Smooth muscle cell (in vitro differentiated cells): ENCODE measurements at regions not wholly inside any gene's neighbourhood (a gene's known extent, or its start where the extent isn't known, plus 50 kb on each side); places are given as distances from the start of the nearest gene placed in this dataset.

Experiments
- DNase-seq: peaks from one replicate; lab custom pipeline; 2025; ENCODE audit not compliant: unreplicated experiment; lab: John Stamatoyannopoulos, UW
- H2AFZ ChIP-seq: fragments of 200-600 bp; sonication (generic); 2 replicates; pipeline ENCODE4 v1.6.0; 2016; ENCODE audit warnings: antibody characterized with exemption, low read depth, mild to moderate bottlenecking
- H3F3A ChIP-seq: fragments of 200-600 bp; sonication (generic); 2 replicates; pipeline ENCODE4 v1.6.0; 2017; ENCODE audit warnings: antibody characterized with exemption, low read depth
- H3K27ac ChIP-seq: fragments of 200-600 bp; sonication (generic); 2 replicates; pipeline ENCODE4 v1.5.1; 2016; ENCODE audit warnings: low read depth, mild to moderate bottlenecking
- H3K27me3 ChIP-seq: fragments of 200-600 bp; sonication (generic); 2 replicates; pipeline ENCODE4 v1.6.1; 2016; ENCODE audit warnings: low read depth, mild to moderate bottlenecking
- H3K36me3 ChIP-seq: fragments of 200-600 bp; sonication (generic); 2 replicates; pipeline ENCODE4 v1.5.1; 2016; ENCODE audit warnings: low read depth
- H3K4me1 ChIP-seq: fragments of 200-600 bp; sonication (generic); 2 replicates; pipeline ENCODE4 v1.5.1; 2016; ENCODE audit warnings: low read depth
- H3K4me2 ChIP-seq: fragments of 200-600 bp; sonication (generic); 2 replicates; pipeline ENCODE4 v1.6.0; 2016; ENCODE audit warnings: mild to moderate bottlenecking
- H3K4me3 ChIP-seq: fragments of 200-600 bp; sonication (generic); 2 replicates; pipeline ENCODE4 v1.5.1; 2016; ENCODE audit warnings: mild to moderate bottlenecking
- H3K79me2 ChIP-seq: fragments of 200-600 bp; sonication (generic); 2 replicates; pipeline ENCODE4 v1.6.0; 2016; ENCODE audit warnings: low read depth, mild to moderate bottlenecking
- H3K9ac ChIP-seq: fragments of 200-600 bp; sonication (generic); 2 replicates; pipeline ENCODE4 v1.6.0; 2016; ENCODE audit warnings: low read depth
- H3K9me3 ChIP-seq: fragments of 200-600 bp; sonication (generic); replicated peaks from 2 replicates; pipeline ENCODE4 v1.5.1; 2016; ENCODE audit warnings: low read depth
- H4K20me1 ChIP-seq: fragments of 200-600 bp; sonication (generic); 2 replicates; pipeline ENCODE4 v1.6.0; 2016; ENCODE audit warnings: low read depth
- WGBS: methylation state at CpG from one replicate; pipeline ENCODE4 v1.1.7; 2016; ENCODE audit warnings: low lambda C conversion rate; 5-methylcytosine and 5-hydroxymethylcytosine counted together
- TF ChIP-seq, protein P1 (sequence below): fragments of 200-600 bp; sonication (generic); IDR thresholded peaks from 2 replicates; pipeline ENCODE4 v1.5.1; 2017; ENCODE audit warnings: borderline replicate concordance, mild to moderate bottlenecking, antibody characterized with exemption; ENCODE audit not compliant: insufficient read depth, poor library complexity, severe bottlenecking

DNA sequence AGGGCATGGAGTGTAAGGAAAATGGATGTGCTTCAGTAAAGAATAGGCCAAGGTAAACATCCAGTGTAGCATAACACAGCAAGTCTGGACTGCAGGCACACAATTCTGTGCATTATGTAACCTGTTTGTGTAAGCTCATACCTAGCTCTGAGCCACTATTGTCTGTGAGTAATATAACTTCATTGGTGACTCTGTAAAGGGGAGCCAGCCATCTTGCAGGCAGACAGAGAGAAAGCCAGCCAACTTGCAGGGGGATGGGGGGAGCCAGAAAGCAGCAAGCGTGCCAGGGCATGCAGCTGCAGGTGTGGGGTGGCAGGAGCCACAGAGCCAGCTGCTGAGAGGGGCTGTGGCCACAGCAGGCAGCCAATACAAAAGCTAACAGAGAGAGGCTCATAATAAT, 449.2 kb downstream of the IPMK start:
- no peak overlapping the region for H3K9ac ChIP-seq
- H3K4me3 ChIP-seq, result no peak overlapping the region
- H3K36me3 ChIP-seq, result no peaks in the 10 kb centered on the region
- H3K79me2 ChIP-seq, result no peaks in the 10 kb centered on the region
- WGBS, result 100% methylated on average over 1 of the region's 1 CpG
- no peak overlapping the region for H2AFZ ChIP-seq
- no peaks in the 10 kb centered on the region for H3K9me3 ChIP-seq
- TF ChIP-seq, protein P1, sequence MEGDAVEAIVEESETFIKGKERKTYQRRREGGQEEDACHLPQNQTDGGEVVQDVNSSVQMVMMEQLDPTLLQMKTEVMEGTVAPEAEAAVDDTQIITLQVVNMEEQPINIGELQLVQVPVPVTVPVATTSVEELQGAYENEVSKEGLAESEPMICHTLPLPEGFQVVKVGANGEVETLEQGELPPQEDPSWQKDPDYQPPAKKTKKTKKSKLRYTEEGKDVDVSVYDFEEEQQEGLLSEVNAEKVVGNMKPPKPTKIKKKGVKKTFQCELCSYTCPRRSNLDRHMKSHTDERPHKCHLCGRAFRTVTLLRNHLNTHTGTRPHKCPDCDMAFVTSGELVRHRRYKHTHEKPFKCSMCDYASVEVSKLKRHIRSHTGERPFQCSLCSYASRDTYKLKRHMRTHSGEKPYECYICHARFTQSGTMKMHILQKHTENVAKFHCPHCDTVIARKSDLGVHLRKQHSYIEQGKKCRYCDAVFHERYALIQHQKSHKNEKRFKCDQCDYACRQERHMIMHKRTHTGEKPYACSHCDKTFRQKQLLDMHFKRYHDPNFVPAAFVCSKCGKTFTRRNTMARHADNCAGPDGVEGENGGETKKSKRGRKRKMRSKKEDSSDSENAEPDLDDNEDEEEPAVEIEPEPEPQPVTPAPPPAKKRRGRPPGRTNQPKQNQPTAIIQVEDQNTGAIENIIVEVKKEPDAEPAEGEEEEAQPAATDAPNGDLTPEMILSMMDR, result no peak
- no peaks in the 10 kb centered on the region for H3K27me3 ChIP-seq
- no peak for DNase-seq
- H3K4me1 ChIP-seq, result no peaks in the 10 kb centered on the region
- H3K27ac ChIP-seq, result no peak overlapping the region
- no peaks in the 10 kb centered on the region for H3F3A ChIP-seq
- H3K4me2 ChIP-seq, result no peak overlapping the region
- no peaks in the 10 kb centered on the region for H4K20me1 ChIP-seq

DNA sequence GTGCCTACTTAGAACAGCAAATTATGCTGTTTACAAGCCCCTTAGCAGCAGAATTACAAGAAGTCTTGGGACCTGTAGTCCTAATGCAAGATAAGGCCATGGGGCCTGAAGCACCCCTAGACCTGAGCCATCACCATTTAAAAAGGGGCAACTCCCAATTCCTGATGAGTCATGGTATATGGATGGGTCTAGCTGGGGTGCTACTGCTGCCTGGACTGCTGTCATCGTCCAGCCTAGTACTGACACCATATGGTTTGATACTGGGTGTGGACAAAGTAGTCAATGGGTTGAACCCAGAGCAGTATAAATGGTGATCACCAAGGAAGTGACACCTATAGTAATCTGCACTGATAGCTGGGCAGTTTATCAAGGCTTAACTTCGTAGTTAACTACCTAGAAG, 450.0 kb downstream of the IPMK start:
- H3K79me2 ChIP-seq, result no peaks in the 10 kb centered on the region
- H3F3A ChIP-seq, result no peaks in the 10 kb centered on the region
- H3K4me2 ChIP-seq, result no peak overlapping the region
- no peak overlapping the region for H3K27ac ChIP-seq
- H3K4me3 ChIP-seq, result no peak overlapping the region
- H3K4me1 ChIP-seq, result no peaks in the 10 kb centered on the region
- no peaks in the 10 kb centered on the region for H3K27me3 ChIP-seq
- no peaks in the 10 kb centered on the region for H4K20me1 ChIP-seq
- no peak for DNase-seq
- WGBS, result 83% methylated on average over 2 of the region's 2 CpGs
- no peak overlapping the region for H2AFZ ChIP-seq
- no peak overlapping the region for H3K9ac ChIP-seq
- H3K9me3 ChIP-seq, result no peaks in the 10 kb centered on the region
- H3K36me3 ChIP-seq, result no peaks in the 10 kb centered on the region
- TF ChIP-seq, protein P1, result no peak

DNA sequence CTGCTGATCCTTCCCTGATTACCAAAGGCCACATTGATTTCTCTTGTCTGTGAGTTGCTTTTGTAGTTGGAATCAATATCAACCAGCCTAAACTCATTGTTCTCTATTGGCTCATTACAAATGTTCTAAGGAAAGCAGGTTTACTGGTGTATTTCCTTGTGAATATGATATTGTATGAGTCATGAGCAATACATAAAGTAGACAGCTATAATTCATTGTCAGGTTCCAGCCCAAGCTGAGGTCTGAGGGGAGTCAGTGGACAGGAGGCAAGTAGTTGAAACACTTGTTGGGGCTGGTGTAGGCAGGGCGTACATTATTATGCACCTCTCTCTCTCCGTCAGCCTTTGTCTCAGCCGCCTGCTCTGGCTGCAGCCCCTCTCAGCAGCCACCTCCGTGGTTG, 451.7 kb downstream of the IPMK start:
- no peak overlapping the region for H2AFZ ChIP-seq
- TF ChIP-seq, protein P1, result no peak

DNA sequence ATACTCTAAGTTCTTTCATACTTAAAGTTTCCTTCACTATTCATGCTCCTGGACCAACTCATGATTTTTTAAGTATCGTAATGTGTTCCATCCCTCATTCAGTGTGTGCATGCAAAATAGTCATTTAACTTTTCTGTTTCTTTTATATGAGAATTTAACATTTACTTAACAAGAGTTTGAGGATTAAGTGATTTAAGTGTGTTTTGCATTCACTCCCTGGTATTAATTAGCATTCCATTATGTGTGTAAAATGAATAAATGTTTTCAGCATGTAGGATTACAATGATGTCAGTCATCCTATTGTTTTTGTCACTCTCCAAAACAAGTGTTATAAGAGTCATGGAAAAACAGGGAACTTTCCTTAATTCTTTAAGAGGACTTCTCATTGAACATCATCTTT, 457.7 kb downstream of the IPMK start:
- Histone ChIP-seq H3K4me1 (no peaks in the 10 kb centered on the region), H3F3A (no peaks in the 10 kb centered on the region), H3K4me2 (no peak overlapping the region), H2AFZ (no peak overlapping the region), H3K79me2 (no peaks in the 10 kb centered on the region), H3K9ac (no peak overlapping the region), H3K9me3 (no peaks in the 10 kb centered on the region), H3K4me3 (no peak overlapping the region), H4K20me1 (no peaks in the 10 kb centered on the region), H3K27me3 (no peaks in the 10 kb centered on the region), H3K27ac (no peak overlapping the region), H3K36me3 (no peaks in the 10 kb centered on the region)
- TF ChIP-seq, protein P1, result no peak
- DNase-seq, result no peak
- 97% methylated on average over 1 of the region's 1 CpG for WGBS

More for the DNA sequence above, 451.7 kb downstream of the IPMK start:
- Histone ChIP-seq H3K9me3 (no peaks in the 10 kb centered on the region), H3K4me3 (no peak overlapping the region), H4K20me1 (no peaks in the 10 kb centered on the region), H3K9ac (no peak overlapping the region), H3K4me2 (no peak overlapping the region), H3K4me1 (no peaks in the 10 kb centered on the region), H3F3A (no peaks in the 10 kb centered on the region), H3K79me2 (no peaks in the 10 kb centered on the region), H3K27ac (no peak overlapping the region), H3K36me3 (no peaks in the 10 kb centered on the region), H3K27me3 (no peaks in the 10 kb centered on the region)
- no peak for DNase-seq
- 75% methylated on average over 4 of the region's 4 CpGs for WGBS
